ENCODE measurements at regions not wholly inside any gene's neighbourhood (a gene's known extent, or its start where the extent isn't known, plus 50 kb on each side); places are given as distances from the start of the nearest gene placed in this dataset.

- no peak overlapping the region for H3K14ac ChIP-seq (replicated peaks; ENCODE audit: low read depth, low read length)
- H3K4me1 ChIP-seq (ENCODE audit: control insufficient read depth, insufficient read depth, low read length) = no peaks in the 10 kb centered on the region
- H4K20me1 ChIP-seq (ENCODE audit: insufficient read depth, low read length) = no peaks in the 10 kb centered on the region
- no peak overlapping the region for H3K4me3 ChIP-seq (ENCODE audit: insufficient read depth, low read depth, low read length)
- H4K5ac ChIP-seq (ENCODE audit: low read depth, low read length) = no peak overlapping the region
- peaks cover 5% of the 10 kb centered on the region; the same call in 1 of the 2 replicates for H3K9me3 ChIP-seq (ENCODE audit: control insufficient read depth, insufficient read depth, low read length)
- ChIA-PET POLR2A (ENCODE audit: unreplicated experiment) (no interaction called here), CTCF (no interaction called here)
- H3K4ac ChIP-seq (ENCODE audit: low read depth, low read length) = no peak overlapping the region
- no peak overlapping the region for H3K9ac ChIP-seq (ENCODE audit: low read depth, low read length)
- H4K8ac ChIP-seq (ENCODE audit: low read depth in 2 of 2, low read length in 2 of 2) = no peak overlapping the region
- H2AFZ ChIP-seq (replicated peaks; ENCODE audit: low read length, poor library complexity) = no peak overlapping the region
- no peak overlapping the region for H2AK9ac ChIP-seq (replicated peaks; ENCODE audit: low read depth, low read length, poor library complexity)
- no peak overlapping the region for H3K23ac ChIP-seq (ENCODE audit: low read depth, low read length)
- H3K4me2 ChIP-seq (ENCODE audit: low read depth, low read length) = no peak overlapping the region
- H3K9me1 ChIP-seq (ENCODE audit: insufficient read depth, low read length) = no peaks in the 10 kb centered on the region
- in situ Hi-C loops (cut with MboI; ENCODE audit: low sequenced_read_pairs) (no loop called here), dilution Hi-C loops (cut with HindIII; ENCODE audit: low sequenced_read_pairs, unreplicated experiment) (no loop called here), intact Hi-C loops (cut with micrococcal nuclease) (no loop called here)
- no peaks in the 10 kb centered on the region for H3K36me3 ChIP-seq (ENCODE audit: control insufficient read depth, insufficient read depth, low read length)
- H3K27me3 ChIP-seq (ENCODE audit: control insufficient read depth, insufficient read depth, low read length) = no peaks in the 10 kb centered on the region
- H2BK120ac ChIP-seq (ENCODE audit: low read depth, low read length) = no peak overlapping the region
- no peaks in the 10 kb centered on the region for H3K79me1 ChIP-seq (ENCODE audit: low read depth in 1 of 2, low read length in 2 of 2)
- no peak for TF ChIP-seq RFX5 (IDR thresholded peaks at IDR 0.05; ENCODE audit: low read depth, low read length)
- no peak for TF ChIP-seq RCOR1 (IDR thresholded peaks at IDR 0.05; ENCODE audit: insufficient replicate concordance, low read length)
- TF ChIP-seq MXI1 (IDR thresholded peaks at IDR 0.05; ENCODE audit: borderline replicate concordance, low read depth, low read length) = no peak
- TF ChIP-seq MAZ (IDR thresholded peaks at IDR 0.05; ENCODE audit: borderline replicate concordance, low read depth, low read length) = no peak
- TF ChIP-seq SMC3 (IDR thresholded peaks at IDR 0.05; ENCODE audit: low read depth, low read length) = no peak
- no peak for TF ChIP-seq POLR2A (IDR thresholded peaks at IDR 0.05; ENCODE audit: low read depth, low read length)
- TF ChIP-seq NFE2L2 (IDR thresholded peaks at IDR 0.05; ENCODE audit: low read depth, low read length) = no peak
- TF ChIP-seq CHD1 (IDR thresholded peaks at IDR 0.05; ENCODE audit: low read depth, low read length) = no peak
- H2BK5ac ChIP-seq (ENCODE audit: low read depth, low read length, poor library complexity, severe bottlenecking) = no peak overlapping the region
- no TSS peak for BruUV-seq (replicated peaks)
- no peak overlapping the region for H3K18ac ChIP-seq (ENCODE audit: low read depth, low read length)
- H2AK5ac ChIP-seq (ENCODE audit: low read depth, low read length) = no peak overlapping the region
- no peak overlapping the region for H3K56ac ChIP-seq (ENCODE audit: extremely low read depth, insufficient read depth, low read length)
- ATAC-seq (ENCODE audit: low read depth) (no peak), DNase-seq (no peak)
- H2BK20ac ChIP-seq (ENCODE audit: low read depth, low read length) = no peak overlapping the region
- no peak overlapping the region for H3K27ac ChIP-seq (ENCODE audit: insufficient read depth, low read length)
- no peak overlapping the region for H2BK15ac ChIP-seq (ENCODE audit: low read depth, low read length)
- no CpG with 5 or more reads among the region's 8 CpGs for WGBS, 2 experiments (ENCODE audit: extremely low coverage in 2 of 2, insufficient read length in 1 of 2)
- H4K91ac ChIP-seq (ENCODE audit: insufficient read depth, low read depth, low read length) = no peak overlapping the region
Measured at GRCh38 chr11:81995889-81996288, 737.8 kb downstream of the FAM181B start.
